BLaER1 (cell line): ENCODE measurements at regions not wholly inside any gene's neighbourhood (a gene's known extent, or its start where the extent isn't known, plus 50 kb on each side); places are given as distances from the start of the nearest gene placed in this dataset.

Source experiments
- H3K27ac ChIP-seq: shearing (Covaris generic); formaldehyde crosslinking; 2 replicates; pipeline ENCODE4 v1.8.1; 2022
- H3K27me3 ChIP-seq: shearing (Covaris generic); formaldehyde crosslinking; 2 replicates; pipeline ENCODE4 v1.8.1; 2022
- H3K36me3 ChIP-seq: shearing (Covaris generic); formaldehyde crosslinking; 2 replicates; pipeline ENCODE4 v1.8.1; 2022
- H3K4me1 ChIP-seq: shearing (Covaris generic); formaldehyde crosslinking; 2 replicates; pipeline ENCODE4 v1.8.1; 2022
- H3K4me2 ChIP-seq: shearing (Covaris generic); formaldehyde crosslinking; 2 replicates; pipeline ENCODE4 v1.8.1; 2022
- H3K4me3 ChIP-seq: shearing (Covaris generic); formaldehyde crosslinking; 2 replicates; pipeline ENCODE4 v1.8.1; 2022
- H3K9ac ChIP-seq: shearing (Covaris generic); formaldehyde crosslinking; 2 replicates; pipeline ENCODE4 v1.8.1; 2022
- H3K9me3 ChIP-seq: shearing (Covaris generic); formaldehyde crosslinking; 2 replicates; pipeline ENCODE4 v1.8.1; 2022
- H4K20me1 ChIP-seq: shearing (Covaris generic); formaldehyde crosslinking; 2 replicates; pipeline ENCODE4 v1.8.1; 2022
- Cebpa-rat ChIP-seq: shearing (Covaris generic); IDR thresholded peaks from 2 replicates; pipeline ENCODE4 v1.8.1; 2022

GRCh38 chr1:82125866-82126265 lies 325.1 kb downstream of the ADGRL2 start:
- Histone ChIP-seq H3K4me1 (no peaks in the 10 kb centered on the region), H3K27ac (no peak overlapping the region), H3K4me3 (no peak overlapping the region), H4K20me1 (no peaks in the 10 kb centered on the region), H3K4me2 (no peak overlapping the region), H3K36me3 (no peaks in the 10 kb centered on the region), H3K27me3 (no peaks in the 10 kb centered on the region), H3K9me3 (no peaks in the 10 kb centered on the region), H3K9ac (no peak overlapping the region)
- no peak for TF ChIP-seq Cebpa-rat

DNA sequence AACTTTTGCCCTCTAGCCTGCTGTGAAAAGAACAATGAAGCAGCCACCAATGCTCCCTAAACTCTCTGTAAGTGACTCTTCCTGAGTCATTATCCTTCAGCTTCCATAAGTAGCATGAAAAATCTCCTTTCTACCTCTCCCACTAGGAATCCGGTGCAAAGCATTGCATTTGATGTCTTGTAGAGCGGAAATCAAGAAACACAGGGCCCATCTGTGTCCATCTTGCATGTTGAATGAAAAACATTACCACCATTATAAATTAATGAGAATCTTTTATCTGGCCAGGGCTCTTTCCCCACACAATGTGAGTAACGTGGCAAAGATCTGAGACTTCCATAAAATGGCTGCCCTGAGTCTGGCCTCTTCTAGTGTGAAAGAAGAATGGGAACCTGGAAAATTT lies 324.4 kb downstream of the ADGRL2 start:
- H4K20me1 ChIP-seq, result no peaks in the 10 kb centered on the region
- no peaks in the 10 kb centered on the region for H3K36me3 ChIP-seq
- no peaks in the 10 kb centered on the region for H3K9me3 ChIP-seq
- no peak overlapping the region for H3K4me3 ChIP-seq
- TF ChIP-seq Cebpa-rat, result no peak
- H3K4me2 ChIP-seq, result no peak overlapping the region
- H3K4me1 ChIP-seq, result no peaks in the 10 kb centered on the region
- no peak overlapping the region for H3K27ac ChIP-seq
- H3K9ac ChIP-seq, result no peak overlapping the region
- H3K27me3 ChIP-seq, result no peaks in the 10 kb centered on the region

- Histone ChIP-seq H3K36me3 (no peaks in the 10 kb centered on the region), H3K4me2 (no peak overlapping the region), H3K4me3 (no peak overlapping the region), H3K9me3 (no peaks in the 10 kb centered on the region), H3K4me1 (no peaks in the 10 kb centered on the region), H3K9ac (no peak overlapping the region), H4K20me1 (no peaks in the 10 kb centered on the region), H3K27ac (no peak overlapping the region), H3K27me3 (no peaks in the 10 kb centered on the region)
- no peak for TF ChIP-seq Cebpa-rat
Measured at GRCh38 chr1:82121421-82121820, 320.7 kb downstream of the ADGRL2 start.

DNA sequence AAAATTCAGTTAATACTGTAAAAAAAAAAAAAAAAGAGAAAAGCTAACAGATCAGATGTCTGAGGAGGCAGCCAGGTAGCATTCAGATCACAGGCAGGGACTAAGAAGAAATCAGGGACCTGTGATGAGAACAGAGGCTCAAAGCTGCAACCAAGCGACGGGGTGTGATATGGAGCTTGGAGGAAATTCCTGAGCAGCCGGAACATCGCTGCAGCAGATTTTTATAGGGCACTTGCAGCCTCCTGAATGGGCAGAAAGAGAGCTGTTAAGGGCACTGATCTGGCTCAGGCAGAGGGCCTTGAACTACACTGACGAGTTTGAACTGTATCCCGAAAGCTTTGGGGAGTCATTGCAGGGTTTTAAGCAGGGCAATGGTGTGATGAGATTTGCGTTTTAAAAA lies 315.4 kb downstream of the ADGRL2 start:
- H3K9me3 ChIP-seq, result no peaks in the 10 kb centered on the region
- H3K9ac ChIP-seq, result no peak overlapping the region
- H3K4me1 ChIP-seq, result no peaks in the 10 kb centered on the region
- H3K27ac ChIP-seq, result no peak overlapping the region
- no peaks in the 10 kb centered on the region for H3K36me3 ChIP-seq
- H3K4me2 ChIP-seq, result no peak overlapping the region
- H4K20me1 ChIP-seq, result no peaks in the 10 kb centered on the region
- no peak for TF ChIP-seq Cebpa-rat
- no peaks in the 10 kb centered on the region for H3K27me3 ChIP-seq
- H3K4me3 ChIP-seq, result no peak overlapping the region

GRCh38 chr1:82114887-82115286 lies 314.2 kb downstream of the ADGRL2 start:
- no peaks in the 10 kb centered on the region for H3K9me3 ChIP-seq
- no peak overlapping the region for H3K27ac ChIP-seq
- no peaks in the 10 kb centered on the region for H3K36me3 ChIP-seq

DNA sequence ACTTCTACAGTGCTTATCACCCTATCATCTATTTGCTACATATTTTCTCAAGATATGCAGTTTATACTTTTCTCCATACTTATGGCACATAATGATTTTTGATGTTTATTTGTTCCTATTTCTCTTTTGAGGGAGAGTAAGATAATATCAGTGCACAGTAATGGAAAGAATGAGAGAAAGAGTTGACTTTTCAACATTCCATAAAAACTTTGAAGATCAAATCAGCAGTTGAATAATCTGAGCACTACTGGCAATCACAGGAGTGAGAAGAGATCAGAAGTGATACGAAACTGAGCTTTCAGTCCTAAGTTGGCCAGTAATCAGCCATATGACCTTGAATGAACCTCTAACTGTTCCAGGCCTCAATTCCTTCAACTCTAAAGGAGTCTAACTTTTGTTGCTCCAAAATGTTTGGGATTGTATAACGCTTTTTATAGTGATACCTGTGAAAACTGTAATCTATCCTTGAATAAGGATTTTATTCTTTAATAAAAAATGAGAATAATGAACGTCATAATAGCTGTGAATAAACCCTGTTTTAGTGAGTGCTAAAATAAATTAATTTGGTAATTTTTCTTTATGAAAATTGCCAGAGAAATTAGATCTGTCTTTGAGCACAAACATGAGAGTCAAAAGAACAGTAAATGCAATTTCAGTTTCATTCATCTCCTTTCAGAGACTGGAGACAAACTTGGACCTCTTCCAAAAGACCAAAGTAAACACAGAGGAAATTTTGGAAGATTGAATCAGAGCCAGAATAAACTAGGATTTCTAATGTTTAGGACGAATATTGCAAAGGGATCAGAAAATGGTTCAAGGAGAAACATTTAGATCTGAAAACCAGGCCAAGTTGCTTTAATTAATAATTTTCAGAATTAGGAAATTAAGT lies 309.9 kb downstream of the ADGRL2 start:
- 0 out of 2 replicates have a peak, but pooled peaks cover 5% of the 10 kb centered on the region for H3K4me1 ChIP-seq
- H3K27me3 ChIP-seq, result no peaks in the 10 kb centered on the region
- no peak overlapping the region for H3K4me3 ChIP-seq
- H3K36me3 ChIP-seq, result no peaks in the 10 kb centered on the region
- H3K9me3 ChIP-seq, result no peaks in the 10 kb centered on the region
- H3K27ac ChIP-seq, result no peak overlapping the region
- TF ChIP-seq Cebpa-rat, result no peak
- no peak overlapping the region for H3K4me2 ChIP-seq
- H4K20me1 ChIP-seq, result no peaks in the 10 kb centered on the region
- no peak overlapping the region for H3K9ac ChIP-seq

More at GRCh38 chr1:82114887-82115286, 314.2 kb downstream of the ADGRL2 start:
- no peak overlapping the region for H3K4me3 ChIP-seq
- no peak overlapping the region for H3K4me2 ChIP-seq
- no peaks in the 10 kb centered on the region for H4K20me1 ChIP-seq
- TF ChIP-seq Cebpa-rat, result no peak
- no peaks in the 10 kb centered on the region for H3K27me3 ChIP-seq
- H3K9ac ChIP-seq, result no peak overlapping the region
- H3K4me1 ChIP-seq, result no peaks in the 10 kb centered on the region

GRCh38 chr1:82108843-82109242 lies 308.1 kb downstream of the ADGRL2 start:
- no peaks in the 10 kb centered on the region for H3K36me3 ChIP-seq
- H3K9me3 ChIP-seq, result no peaks in the 10 kb centered on the region
- H3K27ac ChIP-seq, result no peak overlapping the region
- no peak overlapping the region for H3K4me2 ChIP-seq
- no peak for TF ChIP-seq Cebpa-rat
- no peak overlapping the region for H3K9ac ChIP-seq
- H3K4me1 ChIP-seq, result 0 out of 2 replicates have a peak, but pooled peaks cover 5% of the 10 kb centered on the region
- no peak overlapping the region for H3K4me3 ChIP-seq
- no peaks in the 10 kb centered on the region for H4K20me1 ChIP-seq
- H3K27me3 ChIP-seq, result no peaks in the 10 kb centered on the region

- Histone ChIP-seq H3K9me3 (no peaks in the 10 kb centered on the region), H3K9ac (no peak overlapping the region), H3K27ac (no peak overlapping the region), H3K4me3 (no peak overlapping the region), H3K36me3 (no peaks in the 10 kb centered on the region), H3K4me2 (no peak overlapping the region), H3K27me3 (no peaks in the 10 kb centered on the region), H4K20me1 (no peaks in the 10 kb centered on the region), H3K4me1 (0 out of 2 replicates have a peak, but pooled peaks cover 5% of the 10 kb centered on the region)
- TF ChIP-seq Cebpa-rat, result no peak
Measured at GRCh38 chr1:82106672-82107071, 305.9 kb downstream of the ADGRL2 start.

- TF ChIP-seq Cebpa-rat, result no peak
Measured at GRCh38 chr1:82099170-82099569, 298.4 kb downstream of the ADGRL2 start.

GRCh38 chr1:82094136-82094535 lies 293.4 kb downstream of the ADGRL2 start:
- TF ChIP-seq Cebpa-rat, result no peak
- H3K27ac ChIP-seq, result no peak overlapping the region
- H4K20me1 ChIP-seq, result no peaks in the 10 kb centered on the region
- H3K9me3 ChIP-seq, result no peaks in the 10 kb centered on the region
- no peak overlapping the region for H3K4me2 ChIP-seq
- H3K36me3 ChIP-seq, result no peaks in the 10 kb centered on the region
- no peaks in the 10 kb centered on the region for H3K27me3 ChIP-seq
- H3K4me1 ChIP-seq, result no peaks in the 10 kb centered on the region
- H3K9ac ChIP-seq, result no peak overlapping the region
- H3K4me3 ChIP-seq, result no peak overlapping the region

More at GRCh38 chr1:82099170-82099569, 298.4 kb downstream of the ADGRL2 start:
- Histone ChIP-seq H3K9me3 (no peaks in the 10 kb centered on the region), H3K36me3 (no peaks in the 10 kb centered on the region), H3K27me3 (no peaks in the 10 kb centered on the region), H3K9ac (no peak overlapping the region), H3K4me1 (no peaks in the 10 kb centered on the region), H3K4me3 (no peak overlapping the region), H3K4me2 (no peak overlapping the region), H4K20me1 (no peaks in the 10 kb centered on the region), H3K27ac (no peak overlapping the region)
